Cardiac fibroblast (primary cell): ENCODE measurements at regions not wholly inside any gene's neighbourhood (a gene's known extent, or its start where the extent isn't known, plus 50 kb on each side); places are given as distances from the start of the nearest gene placed in this dataset.

Source experiments
- DNase-seq, 2 donors: peaks; one replicate each; pipeline versions ENCODE4 v3.0.0 to v3.0.0-alpha.2; 2010; ENCODE audit warnings: low read depth in 2 of 2
- H3K4me3 ChIP-seq, 2 donors: replicated peaks in 1 of 2; 1 replicate in 1 of 2; 2 replicates in 1 of 2; pipeline ENCODE4 v1.5.1; 2011; ENCODE audit warnings: low read depth in 2 of 2, low read length in 2 of 2, mild to moderate bottlenecking in 2 of 2, moderate library complexity in 1 of 2
- TF ChIP-seq, protein P1 (sequence below): IDR thresholded peaks from one replicate; pipeline ENCODE4 v1.5.1; 2011; ENCODE audit warnings: low read depth, mild to moderate bottlenecking, low read length, inconsistent platforms

DNA sequence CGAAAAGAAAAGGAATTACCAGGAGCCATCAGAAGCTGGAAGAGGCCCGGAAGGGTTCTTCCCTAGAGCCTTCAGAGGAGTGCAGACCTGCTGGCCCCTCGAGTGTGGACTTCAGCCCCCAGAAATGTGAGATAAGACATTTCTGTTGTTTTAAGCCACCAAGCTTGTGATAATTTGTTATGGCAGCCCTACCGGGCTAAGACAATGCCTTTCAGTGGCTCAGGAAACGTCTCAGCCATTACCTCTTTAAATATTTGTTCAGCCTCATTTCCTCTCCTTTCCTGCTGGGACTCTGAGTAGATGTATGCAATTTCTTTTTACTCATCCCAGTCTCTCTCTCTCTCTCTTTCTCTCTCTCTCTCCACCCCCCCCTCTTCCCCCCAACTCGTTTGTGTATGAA is 174.7 kb upstream of the GRB10 start:
- DNase-seq: peak in 1 of 2 donors; percentile 27
- TF ChIP-seq, protein P1, sequence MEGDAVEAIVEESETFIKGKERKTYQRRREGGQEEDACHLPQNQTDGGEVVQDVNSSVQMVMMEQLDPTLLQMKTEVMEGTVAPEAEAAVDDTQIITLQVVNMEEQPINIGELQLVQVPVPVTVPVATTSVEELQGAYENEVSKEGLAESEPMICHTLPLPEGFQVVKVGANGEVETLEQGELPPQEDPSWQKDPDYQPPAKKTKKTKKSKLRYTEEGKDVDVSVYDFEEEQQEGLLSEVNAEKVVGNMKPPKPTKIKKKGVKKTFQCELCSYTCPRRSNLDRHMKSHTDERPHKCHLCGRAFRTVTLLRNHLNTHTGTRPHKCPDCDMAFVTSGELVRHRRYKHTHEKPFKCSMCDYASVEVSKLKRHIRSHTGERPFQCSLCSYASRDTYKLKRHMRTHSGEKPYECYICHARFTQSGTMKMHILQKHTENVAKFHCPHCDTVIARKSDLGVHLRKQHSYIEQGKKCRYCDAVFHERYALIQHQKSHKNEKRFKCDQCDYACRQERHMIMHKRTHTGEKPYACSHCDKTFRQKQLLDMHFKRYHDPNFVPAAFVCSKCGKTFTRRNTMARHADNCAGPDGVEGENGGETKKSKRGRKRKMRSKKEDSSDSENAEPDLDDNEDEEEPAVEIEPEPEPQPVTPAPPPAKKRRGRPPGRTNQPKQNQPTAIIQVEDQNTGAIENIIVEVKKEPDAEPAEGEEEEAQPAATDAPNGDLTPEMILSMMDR: no peak
- H3K4me3 ChIP-seq: no peak overlapping the region

DNA sequence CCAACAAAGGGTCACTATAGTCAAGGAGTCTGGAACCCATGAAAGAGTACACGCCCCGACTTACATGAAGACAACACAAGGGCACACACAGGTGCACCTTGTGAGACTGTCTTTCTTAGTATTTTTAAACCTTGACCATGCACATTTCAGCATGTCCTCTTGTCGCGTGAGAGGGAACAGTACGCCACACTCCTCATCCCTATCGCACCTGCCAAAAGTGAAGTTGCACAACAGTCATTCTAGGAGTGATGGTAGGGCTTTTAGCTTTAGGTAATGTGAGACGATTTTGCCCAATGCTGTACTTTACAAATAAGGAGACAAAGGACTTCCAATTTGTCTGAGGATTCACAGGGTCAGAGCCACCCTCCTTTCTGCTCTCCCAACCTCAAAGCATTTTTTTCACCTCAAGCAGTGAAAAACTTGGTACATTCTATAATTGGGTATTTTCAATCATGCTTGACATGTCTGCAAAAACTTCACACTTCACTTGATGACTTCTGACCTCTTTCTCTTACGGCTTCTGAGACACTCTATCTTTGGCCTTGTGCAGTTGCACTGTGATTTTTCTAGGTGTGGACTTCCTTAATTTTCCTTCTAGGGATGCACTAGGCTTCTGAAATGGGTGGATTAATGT is 173.9 kb upstream of the GRB10 start:
- no peak overlapping the region for H3K4me3 ChIP-seq
- DNase-seq: no peak
- TF ChIP-seq, protein P1: no peak

DNA sequence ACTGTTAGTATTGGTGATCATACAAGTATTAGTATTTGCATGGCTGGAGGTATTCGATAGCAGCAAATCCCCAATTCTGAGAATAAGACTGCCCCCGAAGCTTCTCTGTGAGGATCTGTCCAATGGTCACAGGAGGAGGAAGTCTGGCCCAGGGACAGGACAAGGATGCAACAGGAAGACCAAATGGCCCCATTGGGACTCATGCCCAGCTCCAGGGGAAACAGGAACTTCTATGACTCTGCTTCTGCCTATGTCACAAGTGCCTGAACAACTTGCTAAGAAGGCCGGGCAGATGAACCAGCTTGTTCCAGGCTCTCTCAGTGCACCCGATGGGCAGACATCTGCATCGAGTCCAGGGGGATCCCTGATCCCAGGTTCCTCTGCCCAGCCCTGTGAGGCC is 172.0 kb upstream of the GRB10 start:
- TF ChIP-seq, protein P1: no peak
- DNase-seq: peak; percentile 36 to 54
- H3K4me3 ChIP-seq: no peak overlapping the region

DNA sequence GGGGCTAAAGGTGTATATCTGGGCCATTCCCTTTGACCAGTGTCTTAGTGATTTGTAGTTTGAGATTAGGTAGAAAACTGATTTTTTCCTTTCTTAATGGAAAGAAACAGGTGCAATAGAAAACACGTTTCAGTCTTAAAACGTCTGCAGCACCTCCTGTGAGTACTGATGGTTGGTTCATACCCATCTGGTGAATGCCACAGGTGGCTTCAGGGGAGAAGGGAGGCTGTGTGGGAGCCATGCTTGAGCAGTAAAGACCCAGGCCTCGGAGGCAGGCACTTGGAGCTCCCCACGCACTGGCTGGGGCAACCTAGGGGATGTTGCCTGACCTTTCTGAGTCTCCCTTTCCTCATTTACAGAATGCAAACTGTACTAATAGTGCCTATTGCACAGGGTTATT is 171.5 kb upstream of the GRB10 start:
- no peak overlapping the region for H3K4me3 ChIP-seq
- TF ChIP-seq, protein P1: no peak
- no peak for DNase-seq

DNA sequence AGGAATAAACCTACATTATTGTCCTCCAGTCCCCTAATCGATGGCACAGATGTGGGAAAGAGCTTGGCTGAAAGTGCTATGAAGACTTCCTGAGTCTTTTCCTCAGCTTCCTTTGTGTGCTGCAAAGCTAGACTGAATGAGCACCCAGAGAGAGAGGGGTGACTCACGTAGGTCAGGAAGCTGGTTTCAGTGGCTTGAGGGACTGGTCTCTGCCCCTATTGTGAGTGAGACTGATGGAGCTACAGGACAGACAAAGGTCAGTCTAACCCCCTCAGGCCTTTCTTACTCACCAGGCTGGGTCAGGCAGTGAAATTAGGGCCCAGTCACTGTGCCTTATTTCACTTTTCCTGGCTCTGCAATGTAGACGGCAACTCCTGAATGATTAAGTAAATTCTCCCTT is 171.1 kb upstream of the GRB10 start:
- no peak overlapping the region for H3K4me3 ChIP-seq
- TF ChIP-seq, protein P1: no peak
- DNase-seq: peak; percentile 46 to 93

- TF ChIP-seq, protein P1: no peak
- DNase-seq: peak; percentile 60 to 86
- H3K4me3 ChIP-seq: no peak overlapping the region
These were observed 170.6 kb upstream of the GRB10 start for GRCh38 chr7:50953303-50953702.

- TF ChIP-seq, protein P1: no peak
- H3K4me3 ChIP-seq: no peak overlapping the region
- no peak for DNase-seq
These were observed 169.8 kb upstream of the GRB10 start for GRCh38 chr7:50952544-50952943.
